Body of pancreas (tissue), 4 donors: ENCODE measurements at regions not wholly inside any gene's neighbourhood (a gene's known extent, or its start where the extent isn't known, plus 50 kb on each side); places are given as distances from the start of the nearest gene placed in this dataset.
A peak's percentile ranks its signal among the peaks of the same experiment; 100 is the strongest.

Experiments used
- ATAC-seq: fragments of 150-250 bp; one replicate; pipeline ENCODE4 v1.9.1; 2016
- DNase-seq, 4 donors: peaks; one replicate each; pipeline ENCODE4 v3.0.0-alpha.2; 2019
- H3K27ac ChIP-seq, 4 donors: fragments of 200-600 bp; sonication (generic); 1 replicate in 3 of 4; 2 replicates in 1 of 4; pipeline versions ENCODE4 v1.5.1 to v1.6.1; 2016 to 2019; ENCODE audit warnings: mild to moderate bottlenecking in 1 of 4, mixed read lengths in 1 of 4, moderate library complexity in 1 of 4
- H3K27me3 ChIP-seq, 2 donors: fragments of 200-600 bp; sonication (generic); one replicate each; pipeline ENCODE4 v1.6.0; 2016; ENCODE audit warnings: mild to moderate bottlenecking in 1 of 2
- H3K36me3 ChIP-seq, 2 donors: fragments of 200-600 bp; sonication (generic); replicated peaks in 1 of 2; 2 replicates each; pipeline ENCODE4 v1.5.1; 2016; ENCODE audit warnings: low read depth in 2 of 2; ENCODE audit not compliant: insufficient read depth in 1 of 2
- H3K4me1 ChIP-seq: fragments of 200-600 bp; sonication (generic); one replicate; pipeline ENCODE4 v1.6.0; 2016
- H3K4me3 ChIP-seq, 2 donors: fragments of 200-600 bp; sonication (generic); 1 replicate in 1 of 2; 2 replicates in 1 of 2; pipeline ENCODE4 v1.5.1; 2016 to 2019
- H3K9me3 ChIP-seq, 3 donors: fragments of 200-600 bp; sonication (generic); 1 replicate in 2 of 3; 2 replicates in 1 of 3; pipeline ENCODE4 v1.5.1; 2016
- CTCF ChIP-seq, 7 experiments: fragments of 450-650 bp in 4 of 7; fragments of 200-600 bp in 3 of 7; sonication (generic) in 3 of 7; IDR thresholded peaks; one replicate each; pipeline ENCODE4 v1.5.1; 2016 to 2019; ENCODE audit warnings: antibody characterized with exemption in 7 of 7
- POLR2A ChIP-seq, 3 donors: fragments of 450-650 bp; IDR thresholded peaks; one replicate each; pipeline ENCODE4 v1.6.1; 2016; ENCODE audit warnings: antibody characterized with exemption in 3 of 3, mild to moderate bottlenecking in 2 of 3
- WGBS, 2 donors: methylation state at CpG; one replicate each; pipeline ENCODE4 v1.1.5; 2017; 5-methylcytosine and 5-hydroxymethylcytosine counted together
- intact Hi-C: fragments of 100-400 bp; cut with DNase I; formaldehyde crosslinking; loops from one replicate; pipeline ENCODE4 v1.15.1; 2023

DNA sequence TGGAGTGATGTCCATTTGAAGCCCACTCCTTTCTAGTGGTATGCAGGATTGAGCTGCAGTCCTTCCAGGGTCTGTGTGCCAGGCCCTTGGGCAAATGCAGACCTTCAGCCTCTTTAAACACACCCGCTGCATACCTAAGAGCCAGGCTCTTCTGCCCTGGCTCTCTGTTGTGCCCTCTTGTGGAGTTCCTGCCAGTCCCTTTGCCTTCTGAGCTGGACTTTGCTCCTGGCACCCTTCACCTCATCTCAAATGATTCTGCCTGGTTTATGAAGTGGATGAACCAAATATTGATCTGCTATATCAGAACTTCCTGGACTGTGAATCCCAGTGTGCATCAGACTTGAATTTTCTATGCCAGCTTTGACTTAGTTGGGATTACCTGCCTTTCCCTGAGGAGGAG lies 158.8 kb downstream of the URB2 start:
- WGBS, 2 donors, result 50 to 90% methylated on average over 1 of the region's 1 CpG
- Histone ChIP-seq H3K9me3 (no peaks in the 10 kb centered on the region), H3K27me3 (no peaks in the 10 kb centered on the region), H3K36me3 (no peaks in the 10 kb centered on the region), H3K4me1 (peaks cover 23% of the 10 kb centered on the region), H3K27ac (no peak overlapping the region), H3K4me3 (no peak overlapping the region)
- ATAC-seq (no peak), DNase-seq (peak; percentile 31 to 61 (median 36))
- TF ChIP-seq POLR2A (IDR thresholded peaks at IDR 0.05) (no peak), CTCF (IDR thresholded peaks at IDR 0.05) (peak in 4 of 7 experiments; percentile 27 to 45 (median 29))
- intact Hi-C loops, result loop anchor here (10.0 kb wide), 1 partner anchor 520 kb away; no protein-coding TSS in a partner anchor

GRCh38 chr1:229786974-229787610 lies 161.0 kb downstream of the URB2 start:
- TF ChIP-seq POLR2A (IDR thresholded peaks at IDR 0.05) (no peak), CTCF (IDR thresholded peaks at IDR 0.05) (no peak)
- WGBS, 2 donors, result 92 to 94% methylated on average over 3 of the region's 3 CpGs
- intact Hi-C loops, result loop anchor here (10.0 kb wide), 1 partner anchor 518 kb away; no protein-coding TSS in a partner anchor

DNA sequence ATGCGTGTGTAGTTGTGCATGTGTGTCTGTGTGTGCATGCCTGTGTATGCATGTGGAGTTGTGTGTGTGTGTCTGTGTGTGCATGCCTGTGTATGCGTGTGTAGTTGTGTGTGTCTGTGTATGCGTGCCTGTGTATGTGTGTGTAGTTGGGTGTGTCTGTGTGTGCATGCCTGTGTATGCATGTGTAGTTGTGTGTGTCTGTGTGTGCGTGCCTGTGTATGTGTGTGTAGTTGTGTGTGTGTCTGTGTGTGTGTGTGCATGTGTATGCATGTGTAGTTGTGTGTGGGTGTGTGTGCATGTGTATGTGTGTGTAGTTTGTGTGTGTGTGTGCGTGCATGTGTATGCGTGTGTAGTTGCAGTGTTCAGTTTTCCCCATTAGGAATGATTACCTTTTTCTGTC lies 162.0 kb downstream of the URB2 start:
- H3K9me3 ChIP-seq, result no peaks in the 10 kb centered on the region
- ATAC-seq (no peak), DNase-seq (no peak)
- no peak overlapping the region for H3K27ac ChIP-seq
- H3K4me1 ChIP-seq, result peaks cover 11% of the 10 kb centered on the region
- H3K36me3 ChIP-seq, result no peaks in the 10 kb centered on the region
- TF ChIP-seq CTCF (IDR thresholded peaks at IDR 0.05), result no peak
- TF ChIP-seq POLR2A (IDR thresholded peaks at IDR 0.05), result no peak
- no peak overlapping the region for H3K4me3 ChIP-seq
- 85 to 86% methylated on average over 6 of the region's 6 CpGs for WGBS, 2 donors
- no peaks in the 10 kb centered on the region for H3K27me3 ChIP-seq
- intact Hi-C loops, result loop anchor here (10.0 kb wide), 1 partner anchor 517 kb away; no protein-coding TSS in a partner anchor

More at GRCh38 chr1:229786974-229787610, 161.0 kb downstream of the URB2 start:
- Histone ChIP-seq H3K4me3 (no peak overlapping the region), H3K36me3 (no peaks in the 10 kb centered on the region), H3K27ac (no peak overlapping the region), H3K9me3 (no peaks in the 10 kb centered on the region), H3K27me3 (no peaks in the 10 kb centered on the region), H3K4me1 (peaks cover 14% of the 10 kb centered on the region)
- ATAC-seq, result no peak
- DNase-seq, result no peak

GRCh38 chr1:229792012-229792975 lies 166.2 kb downstream of the URB2 start:
- ATAC-seq, result no peak
- no peak for DNase-seq
- 86 to 90% methylated on average over 6 of the region's 6 CpGs for WGBS, 2 donors
- intact Hi-C loops, result no loop called here
- Histone ChIP-seq H3K36me3 (no peaks in the 10 kb centered on the region), H3K9me3 (no peaks in the 10 kb centered on the region), H3K4me3 (no peak overlapping the region), H3K4me1 (no peaks in the 10 kb centered on the region), H3K27ac (no peak overlapping the region), H3K27me3 (no peaks in the 10 kb centered on the region)
- TF ChIP-seq CTCF (IDR thresholded peaks at IDR 0.05) (no peak), POLR2A (IDR thresholded peaks at IDR 0.05) (no peak)
